ENCODE measurements at regions not wholly inside any gene's neighbourhood (a gene's known extent, or its start where the extent isn't known, plus 50 kb on each side); places are given as distances from the start of the nearest gene placed in this dataset.

- TF ChIP-seq POLR2A (IDR thresholded peaks at IDR 0.05; ENCODE audit: low read depth, low read length): no peak
- no peak for TF ChIP-seq POLR2AphosphoS5 (IDR thresholded peaks at IDR 0.05; ENCODE audit: low read depth, low read length)
- TF ChIP-seq TAF1 (IDR thresholded peaks at IDR 0.05; ENCODE audit: borderline replicate concordance, low read depth, low read length): no peak
Measured at GRCh38 chr3:35408882-35409281, 230.4 kb upstream of the ARPP21 start.

All from GM12892 (cell line).